ENCODE measurements at regions not wholly inside any gene's neighbourhood (a gene's known extent, or its start where the extent isn't known, plus 50 kb on each side); places are given as distances from the start of the nearest gene placed in this dataset.

GRCh38 chr20:11755071-11755841, 162.4 kb upstream of the BTBD3 start:
- no peak for DNase-seq (ENCODE audit: low read depth in 1 of 2, low spot score in 1 of 2)
- no peak for TF ChIP-seq CTCF (IDR thresholded peaks at IDR 0.05; ENCODE audit: low read depth, low read length)
- Histone ChIP-seq H3K4me3 (no peak overlapping the region), H3K27ac (no peak overlapping the region), H3K36me3 (no peaks in the 10 kb centered on the region), H3K9me3 (ENCODE audit: low read depth) (no peaks in the 10 kb centered on the region), H3K27me3 (no peaks in the 10 kb centered on the region), H3K4me1 (ENCODE audit: low read depth) (no peaks in the 10 kb centered on the region)

GRCh38 chr20:11761497-11761896, 156.2 kb upstream of the BTBD3 start:
- no peaks in the 10 kb centered on the region for H3K27me3 ChIP-seq
- TF ChIP-seq CTCF (IDR thresholded peaks at IDR 0.05; ENCODE audit: low read depth, low read length) = no peak
- H3K27ac ChIP-seq = no peak overlapping the region
- DNase-seq (ENCODE audit: low read depth in 1 of 2, low spot score in 1 of 2) = no peak
- H3K4me1 ChIP-seq (ENCODE audit: low read depth) = no peaks in the 10 kb centered on the region
- no peaks in the 10 kb centered on the region for H3K9me3 ChIP-seq (ENCODE audit: low read depth)
- no peak overlapping the region for H3K4me3 ChIP-seq
- H3K36me3 ChIP-seq = no peaks in the 10 kb centered on the region

GRCh38 chr20:11766961-11767360, 150.7 kb upstream of the BTBD3 start:
- no peak for DNase-seq (ENCODE audit: low read depth in 1 of 2, low spot score in 1 of 2)
- no peaks in the 10 kb centered on the region for H3K27me3 ChIP-seq
- no peaks in the 10 kb centered on the region for H3K36me3 ChIP-seq
- no peak for TF ChIP-seq CTCF (IDR thresholded peaks at IDR 0.05; ENCODE audit: low read depth, low read length)
- H3K27ac ChIP-seq = no peak overlapping the region
- H3K4me3 ChIP-seq = no peak overlapping the region
- H3K4me1 ChIP-seq (ENCODE audit: low read depth) = no peaks in the 10 kb centered on the region
- H3K9me3 ChIP-seq (ENCODE audit: low read depth) = no peaks in the 10 kb centered on the region

- H3K36me3 ChIP-seq = no peaks in the 10 kb centered on the region
- TF ChIP-seq CTCF (IDR thresholded peaks at IDR 0.05; ENCODE audit: low read depth, low read length) = no peak
- H3K4me3 ChIP-seq = no peak overlapping the region
- H3K27ac ChIP-seq = no peak overlapping the region
- H3K9me3 ChIP-seq (ENCODE audit: low read depth) = no peaks in the 10 kb centered on the region
- no peak for DNase-seq (ENCODE audit: low read depth in 1 of 2, low spot score in 1 of 2)
- no peaks in the 10 kb centered on the region for H3K27me3 ChIP-seq
- H3K4me1 ChIP-seq (ENCODE audit: low read depth) = no peaks in the 10 kb centered on the region
Measured at GRCh38 chr20:11769825-11770224, 147.9 kb upstream of the BTBD3 start.

- Histone ChIP-seq H3K9me3 (ENCODE audit: low read depth) (no peaks in the 10 kb centered on the region), H3K36me3 (no peaks in the 10 kb centered on the region), H3K4me3 (no peak overlapping the region), H3K27ac (no peak overlapping the region), H3K4me1 (ENCODE audit: low read depth) (no peaks in the 10 kb centered on the region), H3K27me3 (no peaks in the 10 kb centered on the region)
- no peak for DNase-seq (ENCODE audit: low read depth in 1 of 2, low spot score in 1 of 2)
- no peak for TF ChIP-seq CTCF (IDR thresholded peaks at IDR 0.05; ENCODE audit: low read depth, low read length)
Measured at GRCh38 chr20:11772226-11772730, 145.4 kb upstream of the BTBD3 start.
